NB4 (cell line): ENCODE measurements at regions not wholly inside any gene's neighbourhood (a gene's known extent, or its start where the extent isn't known, plus 50 kb on each side); places are given as distances from the start of the nearest gene placed in this dataset.

Experiments used
- DNase-seq: peaks from one replicate; pipeline ENCODE4 v3.0.0; 2010; ENCODE audit warnings: low read depth
- H3K4me3 ChIP-seq: one replicate; pipeline ENCODE4 v1.5.1; 2011; ENCODE audit warnings: mild to moderate bottlenecking, low read depth, low read length, moderate library complexity
- CTCF ChIP-seq: IDR thresholded peaks from one replicate; pipeline ENCODE4 v1.5.1; 2012; ENCODE audit warnings: low read depth, low read length
- MYC ChIP-seq: IDR thresholded peaks from 2 replicates; pipeline ENCODE4 v1.6.1; 2011; ENCODE audit warnings: low read depth, low read length
- POLR2A ChIP-seq: IDR thresholded peaks from 2 replicates; pipeline ENCODE4 v1.6.1; 2011; ENCODE audit warnings: mild to moderate bottlenecking; ENCODE audit not compliant: insufficient read length; ENCODE audit errors: extremely low read depth
- TF ChIP-seq, protein P1 (sequence below): IDR thresholded peaks from 2 replicates; pipeline ENCODE4 v1.6.1; 2011; ENCODE audit warnings: low read depth, low read length

GRCh38 chr20:52727740-52728456 is 244.3 kb upstream of the TSHZ2 start:
- no peak for DNase-seq

DNA sequence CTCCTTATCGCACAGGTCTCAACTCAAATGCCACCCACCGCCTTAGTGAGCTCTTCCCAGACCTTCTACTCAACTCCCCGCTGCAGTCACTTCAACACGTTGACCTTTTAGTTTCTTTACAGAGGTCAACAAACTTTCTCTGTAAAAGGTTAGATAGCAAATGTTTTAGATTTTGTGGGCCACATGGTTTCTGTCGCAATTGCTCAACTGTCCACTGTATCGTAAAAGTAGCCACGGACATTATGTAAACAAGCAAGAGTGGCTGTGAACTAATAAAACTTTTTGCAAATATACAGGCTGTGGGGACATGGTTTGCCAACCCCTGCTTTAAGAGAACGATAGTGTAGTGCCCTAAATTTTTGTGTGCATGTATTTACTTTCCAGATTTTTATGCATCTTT is 247.6 kb upstream of the TSHZ2 start:
- TF ChIP-seq, protein P1, sequence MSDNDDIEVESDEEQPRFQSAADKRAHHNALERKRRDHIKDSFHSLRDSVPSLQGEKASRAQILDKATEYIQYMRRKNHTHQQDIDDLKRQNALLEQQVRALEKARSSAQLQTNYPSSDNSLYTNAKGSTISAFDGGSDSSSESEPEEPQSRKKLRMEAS: no peak
- TF ChIP-seq CTCF (no peak), POLR2A (no peak), MYC (no peak)
- no peak overlapping the region for H3K4me3 ChIP-seq
- DNase-seq: no peak

More at GRCh38 chr20:52727740-52728456, 244.3 kb upstream of the TSHZ2 start:
- no peak for TF ChIP-seq CTCF
- no peak for TF ChIP-seq POLR2A
- no peak for TF ChIP-seq MYC
- TF ChIP-seq, protein P1: no peak
- no peak overlapping the region for H3K4me3 ChIP-seq

- no peak for DNase-seq
- no peak overlapping the region for H3K4me3 ChIP-seq
- TF ChIP-seq, protein P1: no peak
- TF ChIP-seq CTCF: no peak
- TF ChIP-seq MYC: no peak
- no peak for TF ChIP-seq POLR2A
Measured at GRCh38 chr20:52722926-52723688, 249.1 kb upstream of the TSHZ2 start.

GRCh38 chr20:52708137-52708536 is 264.0 kb upstream of the TSHZ2 start:
- no peak for DNase-seq
- no peak overlapping the region for H3K4me3 ChIP-seq
- TF ChIP-seq POLR2A (no peak), MYC (no peak), CTCF (no peak)
- TF ChIP-seq, protein P1: no peak

- TF ChIP-seq, protein P1: no peak
- TF ChIP-seq POLR2A (no peak), CTCF (no peak), MYC (no peak)
- no peak overlapping the region for H3K4me3 ChIP-seq
- DNase-seq: no peak
Measured at GRCh38 chr20:52704553-52704952, 267.6 kb upstream of the TSHZ2 start.
